CD4-positive, CD25-positive, alpha-beta regulatory T cell (primary cell): ENCODE measurements at regions not wholly inside any gene's neighbourhood (a gene's known extent, or its start where the extent isn't known, plus 50 kb on each side); places are given as distances from the start of the nearest gene placed in this dataset.
A peak's percentile ranks its signal among the peaks of the same experiment; 100 is the strongest.

Source experiments
- ATAC-seq, 2 donors: fragments of 150-1000 bp; cut with Tn5 transposase; one replicate each; pipeline ENCODE4 v1.10.0; 2021; ENCODE audit warnings: low read depth in 2 of 2, moderate number of reproducible peaks in 2 of 2, moderate library complexity in 1 of 2
- DNase-seq, 3 donors: peaks; one replicate each; pipeline versions ENCODE4 v3.0.0 to v3.0.0-alpha.2; 2012 to 2022; ENCODE audit warnings: mixed read lengths in 1 of 3
- H3K27ac ChIP-seq: one replicate; pipeline ENCODE4 v1.7.0; 2013; ENCODE audit warnings: mild to moderate bottlenecking, low read length; ENCODE audit not compliant: insufficient read depth, poor library complexity, severe bottlenecking
- H3K27me3 ChIP-seq: one replicate; pipeline ENCODE4 v1.7.0; 2013; ENCODE audit warnings: low read length; ENCODE audit not compliant: control insufficient read depth, insufficient read depth
- H3K36me3 ChIP-seq: one replicate; pipeline ENCODE4 v1.7.0; 2013; ENCODE audit warnings: mild to moderate bottlenecking, low read length, moderate library complexity; ENCODE audit not compliant: control insufficient read depth, insufficient read depth
- H3K4me1 ChIP-seq: 2 replicates; pipeline ENCODE4 v1.7.0; 2013; ENCODE audit warnings: mild to moderate bottlenecking, low read length; ENCODE audit not compliant: insufficient read depth, control insufficient read depth, poor library complexity, severe bottlenecking
- H3K4me3 ChIP-seq: one replicate; pipeline ENCODE4 v1.7.0; 2013; ENCODE audit warnings: low read depth, mild to moderate bottlenecking, low read length, moderate library complexity
- H3K9me3 ChIP-seq, 2 experiments: 1 replicate in 1 of 2; 2 replicates in 1 of 2; pipeline ENCODE4 v1.7.0; 2013; ENCODE audit warnings: low read length in 2 of 2, mild to moderate bottlenecking in 1 of 2, moderate library complexity in 1 of 2; ENCODE audit not compliant: control insufficient read depth in 2 of 2
- H3K27ac Mint-ChIP-seq, 3 donors: one replicate each; pipeline ENCODE4 v1.8.0; 2020 to 2022; ENCODE audit warnings: mild to moderate bottlenecking in 3 of 3, mixed read lengths in 3 of 3, moderate library complexity in 2 of 3
- H3K27me3 Mint-ChIP-seq: one replicate; pipeline ENCODE4 v1.8.0; 2022; ENCODE audit warnings: mild to moderate bottlenecking, mixed read lengths
- H3K36me3 Mint-ChIP-seq: one replicate; pipeline ENCODE4 v1.8.0; 2020; ENCODE audit warnings: mixed read lengths
- H3K4me1 Mint-ChIP-seq, 4 donors: one replicate each; pipeline ENCODE4 v1.8.0; 2020 to 2022; ENCODE audit warnings: mixed read lengths in 4 of 4, mild to moderate bottlenecking in 1 of 4
- H3K4me3 Mint-ChIP-seq, 4 donors: one replicate each; pipeline ENCODE4 v1.8.0; 2020 to 2022; ENCODE audit warnings: mild to moderate bottlenecking in 4 of 4, mixed read lengths in 4 of 4, moderate library complexity in 3 of 4
- H3K9me3 Mint-ChIP-seq, 7 donors: one replicate each; pipeline ENCODE4 v1.8.0; 2020 to 2022; ENCODE audit warnings: mixed read lengths in 7 of 7, mild to moderate bottlenecking in 3 of 7, moderate library complexity in 2 of 7

GRCh38 chr12:107557589-107558100 is 128.0 kb upstream of the PWP1 start:
- H3K36me3 Mint-ChIP-seq = no peaks in the 10 kb centered on the region
- H3K27ac Mint-ChIP-seq = peak overlapping the region in 1 of 3 donors; percentile 49
- no peaks in the 10 kb centered on the region for H3K9me3 ChIP-seq
- H3K27ac ChIP-seq = no peak overlapping the region
- no peak overlapping the region for H3K4me3 ChIP-seq
- peaks cover 0 to 3% (median 0%) of the 10 kb centered on the region in 7 donors for H3K9me3 Mint-ChIP-seq
- DNase-seq (no peak), ATAC-seq (no peak)
- no peaks in the 10 kb centered on the region for H3K4me1 ChIP-seq
- H3K4me3 Mint-ChIP-seq = no peak overlapping the region
- H3K27me3 ChIP-seq = no peaks in the 10 kb centered on the region
- peaks cover 0 to 6% (median under 1%) of the 10 kb centered on the region in 4 donors for H3K4me1 Mint-ChIP-seq
- H3K27me3 Mint-ChIP-seq = peaks cover 7% of the 10 kb centered on the region
- no peaks in the 10 kb centered on the region for H3K36me3 ChIP-seq

GRCh38 chr12:107558141-107558815 is 127.3 kb upstream of the PWP1 start:
- ATAC-seq = no peak

GRCh38 chr12:107558816-107559382 is 126.7 kb upstream of the PWP1 start:
- Histone ChIP-seq H3K27ac (no peak overlapping the region), H3K36me3 (no peaks in the 10 kb centered on the region), H3K4me3 (no peak overlapping the region), H3K9me3 (no peaks in the 10 kb centered on the region), H3K27me3 (no peaks in the 10 kb centered on the region), H3K4me1 (no peaks in the 10 kb centered on the region)
- DNase-seq (no peak), ATAC-seq (no peak)
- H3K27me3 Mint-ChIP-seq = peaks cover 4% of the 10 kb centered on the region
- H3K4me3 Mint-ChIP-seq = no peak overlapping the region
- H3K27ac Mint-ChIP-seq = no peak overlapping the region
- no peaks in the 10 kb centered on the region for H3K36me3 Mint-ChIP-seq
- H3K9me3 Mint-ChIP-seq = peaks cover 0 to 3% (median 0%) of the 10 kb centered on the region in 7 donors
- peaks cover 0 to 9% (median 1%) of the 10 kb centered on the region in 4 donors for H3K4me1 Mint-ChIP-seq

More at GRCh38 chr12:107558141-107558815, 127.3 kb upstream of the PWP1 start:
- Histone ChIP-seq H3K4me1 (no peaks in the 10 kb centered on the region), H3K9me3 (no peaks in the 10 kb centered on the region), H3K4me3 (no peak overlapping the region), H3K27ac (no peak overlapping the region), H3K36me3 (no peaks in the 10 kb centered on the region), H3K27me3 (no peaks in the 10 kb centered on the region)
- H3K4me3 Mint-ChIP-seq = no peak overlapping the region
- H3K4me1 Mint-ChIP-seq = peaks cover 0 to 6% (median 0%) of the 10 kb centered on the region in 4 donors
- H3K27ac Mint-ChIP-seq = no peak overlapping the region
- peaks cover 4% of the 10 kb centered on the region for H3K27me3 Mint-ChIP-seq
- H3K36me3 Mint-ChIP-seq = no peaks in the 10 kb centered on the region
- H3K9me3 Mint-ChIP-seq = peaks cover 0 to 3% (median 0%) of the 10 kb centered on the region in 7 donors
- no peak for DNase-seq

- H3K27me3 Mint-ChIP-seq = peaks cover 4% of the 10 kb centered on the region
- no peaks in the 10 kb centered on the region for H3K9me3 ChIP-seq
- H3K4me1 Mint-ChIP-seq = peaks cover 0 to 12% (median 1%) of the 10 kb centered on the region in 4 donors
- H3K9me3 Mint-ChIP-seq = peaks cover 0 to 3% (median 0%) of the 10 kb centered on the region in 7 donors
- H3K36me3 ChIP-seq = no peaks in the 10 kb centered on the region
- no peaks in the 10 kb centered on the region for H3K4me1 ChIP-seq
- H3K27ac ChIP-seq = no peak overlapping the region
- H3K4me3 Mint-ChIP-seq = no peak overlapping the region
- ATAC-seq (no peak), DNase-seq (peak in 1 of 3 donors; percentile 14)
- no peak overlapping the region for H3K27ac Mint-ChIP-seq
- no peaks in the 10 kb centered on the region for H3K36me3 Mint-ChIP-seq
- H3K27me3 ChIP-seq = no peaks in the 10 kb centered on the region
- no peak overlapping the region for H3K4me3 ChIP-seq
Observed at GRCh38 chr12:107560165-107560898, 125.3 kb upstream of the PWP1 start.

GRCh38 chr12:107560899-107561285 is 124.7 kb upstream of the PWP1 start:
- DNase-seq (no peak), ATAC-seq (no peak)
- H3K27ac ChIP-seq = no peak overlapping the region
- Mint-ChIP-seq H3K36me3 (no peaks in the 10 kb centered on the region), H3K4me3 (no peak overlapping the region), H3K27me3 (peaks cover 4% of the 10 kb centered on the region), H3K27ac (no peak overlapping the region), H3K9me3 (peaks cover 0 to 3% (median 0%) of the 10 kb centered on the region in 7 donors), H3K4me1 (peaks cover 0 to 15% (median 1%) of the 10 kb centered on the region in 4 donors)
- H3K9me3 ChIP-seq = no peaks in the 10 kb centered on the region
- no peak overlapping the region for H3K4me3 ChIP-seq
- H3K36me3 ChIP-seq = no peaks in the 10 kb centered on the region
- H3K4me1 ChIP-seq = no peaks in the 10 kb centered on the region
- no peaks in the 10 kb centered on the region for H3K27me3 ChIP-seq

- Mint-ChIP-seq H3K4me3 (no peak overlapping the region), H3K27ac (no peak overlapping the region), H3K4me1 (peaks cover 0 to 16% (median 6%) of the 10 kb centered on the region in 4 donors), H3K9me3 (no peaks in the 10 kb centered on the region), H3K27me3 (no peaks in the 10 kb centered on the region), H3K36me3 (no peaks in the 10 kb centered on the region)
- H3K27ac ChIP-seq = no peak overlapping the region
- no peaks in the 10 kb centered on the region for H3K27me3 ChIP-seq
- DNase-seq (peak in 1 of 3 donors; percentile 34), ATAC-seq (no peak)
- H3K4me1 ChIP-seq = no peaks in the 10 kb centered on the region
- H3K9me3 ChIP-seq = no peaks in the 10 kb centered on the region
- no peaks in the 10 kb centered on the region for H3K36me3 ChIP-seq
- no peak overlapping the region for H3K4me3 ChIP-seq
Observed at GRCh38 chr12:107564946-107565345, 120.7 kb upstream of the PWP1 start.

GRCh38 chr12:107565551-107565950 is 120.0 kb upstream of the PWP1 start:
- H3K36me3 ChIP-seq = no peaks in the 10 kb centered on the region
- H3K4me3 Mint-ChIP-seq = no peak overlapping the region
- H3K9me3 Mint-ChIP-seq = no peaks in the 10 kb centered on the region
- H3K27ac ChIP-seq = no peak overlapping the region
- ATAC-seq (no peak), DNase-seq (no peak)
- peaks cover 0 to 16% (median 6%) of the 10 kb centered on the region in 4 donors for H3K4me1 Mint-ChIP-seq
- no peaks in the 10 kb centered on the region for H3K4me1 ChIP-seq
- no peak overlapping the region for H3K4me3 ChIP-seq
- peak overlapping the region in 1 of 3 donors; percentile 42 for H3K27ac Mint-ChIP-seq
- no peaks in the 10 kb centered on the region for H3K27me3 ChIP-seq
- H3K27me3 Mint-ChIP-seq = no peaks in the 10 kb centered on the region
- no peaks in the 10 kb centered on the region for H3K9me3 ChIP-seq
- no peaks in the 10 kb centered on the region for H3K36me3 Mint-ChIP-seq
